CD14-positive monocyte (primary cell): ENCODE measurements at regions not wholly inside any gene's neighbourhood (a gene's known extent, or its start where the extent isn't known, plus 50 kb on each side); places are given as distances from the start of the nearest gene placed in this dataset.

Experiments used
- DNase-seq, 3 donors: peaks; one replicate each; pipeline ENCODE4 v3.0.0-alpha.2; 2011 to 2022
- H2AFZ ChIP-seq: 2 replicates; pipeline ENCODE4 v1.6.0; 2012; ENCODE audit warnings: mild to moderate bottlenecking, low read depth, low read length, inconsistent platforms; ENCODE audit not compliant: insufficient read depth, poor library complexity, severe bottlenecking
- H3K27ac ChIP-seq, 2 donors: 1 replicate in 1 of 2; 2 replicates in 1 of 2; pipeline ENCODE4 v1.5.1; 2012 to 2013; ENCODE audit warnings: low read length in 2 of 2, control low read depth in 1 of 2, inconsistent platforms in 1 of 2, low read depth in 1 of 2, mild to moderate bottlenecking in 1 of 2
- H3K27me3 ChIP-seq, 2 donors: one replicate each; pipeline versions ENCODE4 v1.6.0 to v1.6.1; 2011 to 2013; ENCODE audit warnings: low read length in 2 of 2; ENCODE audit not compliant: control insufficient read depth in 2 of 2, insufficient read depth in 2 of 2
- H3K36me3 ChIP-seq, 2 donors: replicated peaks in 1 of 2; 1 replicate in 1 of 2; 2 replicates in 1 of 2; pipeline versions ENCODE4 v1.5.1 to v1.6.1; 2012 to 2013; ENCODE audit warnings: low read length in 2 of 2, control low read depth in 1 of 2, inconsistent platforms in 1 of 2, mild to moderate bottlenecking in 1 of 2; ENCODE audit not compliant: insufficient read depth in 2 of 2, control insufficient read depth in 1 of 2
- H3K4me1 ChIP-seq, 2 donors: 1 replicate in 1 of 2; 2 replicates in 1 of 2; pipeline versions ENCODE4 v1.5.1 to v1.6.1; 2012 to 2013; ENCODE audit warnings: low read length in 2 of 2, control low read depth in 1 of 2, inconsistent platforms in 1 of 2, mild to moderate bottlenecking in 1 of 2, moderate library complexity in 1 of 2; ENCODE audit not compliant: insufficient read depth in 2 of 2, control insufficient read depth in 1 of 2
- H3K4me2 ChIP-seq: replicated peaks from 2 replicates; pipeline ENCODE3; 2012; ENCODE audit warnings: low read length, moderate library complexity, mild to moderate bottlenecking; ENCODE audit not compliant: poor library complexity, severe bottlenecking; ENCODE audit errors: extremely low read depth
- H3K4me3 ChIP-seq, 3 experiments: fragments of 200-600 bp in 1 of 3; sonication (generic) in 1 of 3; replicated peaks in 1 of 3; 1 replicate in 2 of 3; 2 replicates in 1 of 3; pipeline ENCODE4 v1.5.1; 2011 to 2013; ENCODE audit warnings: low read length in 3 of 3, mild to moderate bottlenecking in 3 of 3, control low read depth in 2 of 3, low read depth in 2 of 3, inconsistent platforms in 1 of 3, moderate library complexity in 1 of 3
- H3K79me2 ChIP-seq: 2 replicates; pipeline ENCODE4 v1.6.0; 2012; ENCODE audit warnings: mild to moderate bottlenecking, control low read depth, inconsistent platforms, low read length, moderate library complexity; ENCODE audit not compliant: insufficient read depth
- H3K9ac ChIP-seq: 2 replicates; pipeline ENCODE4 v1.6.0; 2017; ENCODE audit warnings: low read length, mild to moderate bottlenecking; ENCODE audit not compliant: insufficient read depth, poor library complexity, severe bottlenecking
- H3K9me3 ChIP-seq, 2 donors: replicated peaks in 1 of 2; 1 replicate in 1 of 2; 2 replicates in 1 of 2; pipeline versions ENCODE4 v1.5.1 to v1.6.1; 2012 to 2013; ENCODE audit warnings: low read length in 2 of 2, control low read depth in 1 of 2; ENCODE audit not compliant: control insufficient read depth in 1 of 2, insufficient read depth in 1 of 2
- H4K20me1 ChIP-seq: 2 replicates; pipeline ENCODE4 v1.6.0; 2012; ENCODE audit warnings: mild to moderate bottlenecking, low read length, control low read depth, moderate library complexity; ENCODE audit not compliant: insufficient read depth
- H3K27ac Mint-ChIP-seq, 7 donors: one replicate each; pipeline ENCODE4 v1.8.0; 2020; ENCODE audit warnings: mild to moderate bottlenecking in 7 of 7, mixed read lengths in 7 of 7, moderate library complexity in 6 of 7, inconsistent platforms in 2 of 7
- H3K27me3 Mint-ChIP-seq, 3 donors: one replicate each; pipeline ENCODE4 v1.8.0; 2021 to 2022; ENCODE audit warnings: low read depth in 3 of 3, mild to moderate bottlenecking in 3 of 3, mixed read lengths in 3 of 3, moderate library complexity in 3 of 3, inconsistent platforms in 1 of 3
- H3K36me3 Mint-ChIP-seq, 2 donors: one replicate each; pipeline ENCODE4 v1.8.0; 2020; ENCODE audit warnings: mixed read lengths in 2 of 2, inconsistent platforms in 1 of 2, mild to moderate bottlenecking in 1 of 2
- H3K4me1 Mint-ChIP-seq: one replicate; pipeline ENCODE4 v1.8.0; 2020; ENCODE audit warnings: mild to moderate bottlenecking, mixed read lengths
- H3K4me3 Mint-ChIP-seq, 2 donors: one replicate each; pipeline ENCODE4 v1.8.0; 2020; ENCODE audit warnings: mild to moderate bottlenecking in 2 of 2, mixed read lengths in 2 of 2, moderate library complexity in 1 of 2
- H3K9me3 Mint-ChIP-seq, 7 donors: one replicate each; pipeline ENCODE4 v1.8.0; 2020 to 2022; ENCODE audit warnings: mixed read lengths in 7 of 7, mild to moderate bottlenecking in 6 of 7, moderate library complexity in 6 of 7, inconsistent platforms in 2 of 7
- CTCF ChIP-seq: fragments of 200-600 bp; IDR thresholded peaks from one replicate; pipeline ENCODE4 v1.8.0; 2022; ENCODE audit warnings: antibody characterized with exemption, mild to moderate bottlenecking
- WGBS: methylation state at CpG from one replicate; pipeline ENCODE4 v1.1.5; 2013; ENCODE audit warnings: missing lambda C conversion rate; ENCODE audit not compliant: insufficient coverage; 5-methylcytosine and 5-hydroxymethylcytosine counted together
- intact Hi-C, 2 donors: fragments of 100-400 bp; cut with micrococcal nuclease; formaldehyde crosslinking; loops; one replicate each; pipeline versions ENCODE4 v1.15.0 to v1.15.1; 2023

- WGBS = no CpG with 5 or more reads among the region's 8 CpGs
- no peak overlapping the region for H3K4me3 ChIP-seq
- Mint-ChIP-seq H3K36me3 (no peaks in the 10 kb centered on the region), H3K27me3 (peaks cover 6 to 15% (median 8%) of the 10 kb centered on the region in 3 donors), H3K9me3 (no peaks in the 10 kb centered on the region), H3K27ac (no peak overlapping the region), H3K4me1 (no peaks in the 10 kb centered on the region), H3K4me3 (no peak overlapping the region)
- no peaks in the 10 kb centered on the region for H3K9me3 ChIP-seq
- no peaks in the 10 kb centered on the region for H3K4me1 ChIP-seq
- no peak for DNase-seq
- no peak overlapping the region for H3K9ac ChIP-seq
- H2AFZ ChIP-seq = no peak overlapping the region
- no peaks in the 10 kb centered on the region for H3K36me3 ChIP-seq
- H4K20me1 ChIP-seq = no peaks in the 10 kb centered on the region
- no peak overlapping the region for H3K4me2 ChIP-seq
- intact Hi-C loops = no loop called here
- no peaks in the 10 kb centered on the region for H3K79me2 ChIP-seq
- peaks cover 0 to 13% of the 10 kb centered on the region in 2 donors for H3K27me3 ChIP-seq
- H3K27ac ChIP-seq = no peak overlapping the region
- no peak for TF ChIP-seq CTCF
These were observed 72.0 kb downstream of the SLC4A3 start for GRCh38 chr2:219699440-219699821.

- no peak overlapping the region for H2AFZ ChIP-seq
- no peak overlapping the region for H3K9ac ChIP-seq
- H3K9me3 ChIP-seq = no peaks in the 10 kb centered on the region
- H3K27ac ChIP-seq = no peak overlapping the region
- no peaks in the 10 kb centered on the region for H3K79me2 ChIP-seq
- H3K27me3 ChIP-seq = peaks cover 0 to 9% of the 10 kb centered on the region in 2 donors
- H3K4me3 ChIP-seq = no peak overlapping the region
- Mint-ChIP-seq H3K27me3 (peaks cover 6 to 19% (median 8%) of the 10 kb centered on the region in 3 donors), H3K4me1 (no peaks in the 10 kb centered on the region), H3K36me3 (no peaks in the 10 kb centered on the region), H3K27ac (peak overlapping the region in 1 of 7 donors; percentile 28), H3K9me3 (no peaks in the 10 kb centered on the region), H3K4me3 (no peak overlapping the region)
- H4K20me1 ChIP-seq = no peaks in the 10 kb centered on the region
- 98% methylated on average over 5 of the region's 8 CpGs for WGBS
- no peak for TF ChIP-seq CTCF
- H3K4me1 ChIP-seq = no peaks in the 10 kb centered on the region
- H3K4me2 ChIP-seq = no peak overlapping the region
- intact Hi-C loops = no loop called here
- H3K36me3 ChIP-seq = no peaks in the 10 kb centered on the region
- DNase-seq = no peak
These were observed 74.6 kb downstream of the SLC4A3 start for GRCh38 chr2:219701847-219702634.
